ENCODE measurements at regions not wholly inside any gene's neighbourhood (a gene's known extent, or its start where the extent isn't known, plus 50 kb on each side); places are given as distances from the start of the nearest gene placed in this dataset.
"Not testable (repeated sequence)": the region's sequence is repeated elsewhere in the genome, so short reads cannot be mapped to it uniquely, and the experiment has no call there.

GRCh38 chr9:102728946-102729345 lies 266.2 kb upstream of the CYLC2 start:
- Histone ChIP-seq H3K27me3 (ENCODE audit: control insufficient read depth, insufficient read depth, low read length) (no peaks in the 10 kb centered on the region), H3K36me3 (ENCODE audit: control insufficient read depth, insufficient read depth, low read length) (no peaks in the 10 kb centered on the region), H3K4me3 (ENCODE audit: low read depth, low read length) (no peak overlapping the region)
- FAIRE-seq, result no peak
- DNase-seq (ENCODE audit: low read depth), result no peak
- no peak for TF ChIP-seq CTCF (IDR thresholded peaks at IDR 0.05; ENCODE audit: insufficient read depth, low read length, severe bottlenecking)

- TF ChIP-seq CTCF (IDR thresholded peaks at IDR 0.05; ENCODE audit: insufficient read depth, low read length, severe bottlenecking), result no peak
- no peak overlapping the region for H3K4me3 ChIP-seq (ENCODE audit: low read depth, low read length)
- H3K36me3 ChIP-seq (ENCODE audit: control insufficient read depth, insufficient read depth, low read length), result no peaks in the 10 kb centered on the region
- FAIRE-seq, result no peak
- H3K27me3 ChIP-seq (ENCODE audit: control insufficient read depth, insufficient read depth, low read length), result no peaks in the 10 kb centered on the region
- no peak for DNase-seq (ENCODE audit: low read depth)
These were observed 280.9 kb upstream of the CYLC2 start for GRCh38 chr9:102714184-102714583.

GRCh38 chr9:102712910-102713309 lies 282.2 kb upstream of the CYLC2 start:
- not testable (repeated sequence) for FAIRE-seq; H3K27me3 ChIP-seq (ENCODE audit: control insufficient read depth, insufficient read depth, low read length); H3K36me3 ChIP-seq (ENCODE audit: control insufficient read depth, insufficient read depth, low read length); DNase-seq (ENCODE audit: low read depth); H3K4me3 ChIP-seq (ENCODE audit: low read depth, low read length)

GRCh38 chr9:102700936-102701335 lies 294.2 kb upstream of the CYLC2 start:
- DNase-seq (ENCODE audit: low read depth) (peak; percentile 1), FAIRE-seq (no peak)
- no peaks in the 10 kb centered on the region for H3K36me3 ChIP-seq (ENCODE audit: control insufficient read depth, insufficient read depth, low read length)
- TF ChIP-seq CTCF (IDR thresholded peaks at IDR 0.05; ENCODE audit: insufficient read depth, low read length, severe bottlenecking), result no peak
- H3K27me3 ChIP-seq (ENCODE audit: control insufficient read depth, insufficient read depth, low read length), result no peaks in the 10 kb centered on the region
- H3K4me3 ChIP-seq (ENCODE audit: low read depth, low read length), result no peak overlapping the region

- H3K4me3 ChIP-seq (ENCODE audit: low read depth, low read length), result no peak overlapping the region
- FAIRE-seq (no peak), DNase-seq (ENCODE audit: low read depth) (no peak)
- no peaks in the 10 kb centered on the region for H3K36me3 ChIP-seq (ENCODE audit: control insufficient read depth, insufficient read depth, low read length)
- no peaks in the 10 kb centered on the region for H3K27me3 ChIP-seq (ENCODE audit: control insufficient read depth, insufficient read depth, low read length)
- TF ChIP-seq CTCF (IDR thresholded peaks at IDR 0.05; ENCODE audit: insufficient read depth, low read length, severe bottlenecking), result no peak
These were observed 325.9 kb upstream of the CYLC2 start for GRCh38 chr9:102669220-102669619.

- FAIRE-seq (no peak), DNase-seq (ENCODE audit: low read depth) (no peak)
- Histone ChIP-seq H3K4me3 (ENCODE audit: low read depth, low read length) (no peak overlapping the region), H3K27me3 (ENCODE audit: control insufficient read depth, insufficient read depth, low read length) (no peaks in the 10 kb centered on the region), H3K36me3 (ENCODE audit: control insufficient read depth, insufficient read depth, low read length) (no peaks in the 10 kb centered on the region)
- no peak for TF ChIP-seq CTCF (IDR thresholded peaks at IDR 0.05; ENCODE audit: insufficient read depth, low read length, severe bottlenecking)
These were observed 342.7 kb upstream of the CYLC2 start for GRCh38 chr9:102652471-102652870.
